Spinal cord (tissue), 9 donors: ENCODE measurements at regions not wholly inside any gene's neighbourhood (a gene's known extent, or its start where the extent isn't known, plus 50 kb on each side); places are given as distances from the start of the nearest gene placed in this dataset.

Source experiments
- DNase-seq, 6 donors: peaks; one replicate each; pipeline versions ENCODE4 v3.0.0 to v3.0.0-alpha.2; 2013 to 2015; ENCODE audit warnings: low spot score in 6 of 6, low read depth in 4 of 6
- H3K27ac ChIP-seq: one replicate; pipeline ENCODE4 v1.5.1; 2013; ENCODE audit warnings: low read depth, low read length, control low read depth
- H3K27me3 ChIP-seq: one replicate; pipeline ENCODE4 v1.6.1; 2013; ENCODE audit warnings: low read length; ENCODE audit not compliant: control insufficient read depth, insufficient read depth
- H3K36me3 ChIP-seq: one replicate; pipeline ENCODE4 v1.6.1; 2013; ENCODE audit warnings: low read length; ENCODE audit not compliant: control insufficient read depth, insufficient read depth
- H3K4me1 ChIP-seq: one replicate; pipeline ENCODE4 v1.6.1; 2013; ENCODE audit warnings: low read length; ENCODE audit not compliant: control insufficient read depth, insufficient read depth
- H3K4me3 ChIP-seq: one replicate; pipeline ENCODE4 v1.5.1; 2013; ENCODE audit warnings: low read depth, low read length, control low read depth
- H3K9me3 ChIP-seq: one replicate; pipeline ENCODE4 v1.6.1; 2013; ENCODE audit warnings: low read length; ENCODE audit not compliant: control insufficient read depth, insufficient read depth
- WGBS: methylation state at CpG from one replicate; pipeline ENCODE4 v1.1.5; 2013; ENCODE audit warnings: missing lambda C conversion rate; ENCODE audit not compliant: insufficient coverage; 5-methylcytosine and 5-hydroxymethylcytosine counted together
- donor health status: healthy.

DNA sequence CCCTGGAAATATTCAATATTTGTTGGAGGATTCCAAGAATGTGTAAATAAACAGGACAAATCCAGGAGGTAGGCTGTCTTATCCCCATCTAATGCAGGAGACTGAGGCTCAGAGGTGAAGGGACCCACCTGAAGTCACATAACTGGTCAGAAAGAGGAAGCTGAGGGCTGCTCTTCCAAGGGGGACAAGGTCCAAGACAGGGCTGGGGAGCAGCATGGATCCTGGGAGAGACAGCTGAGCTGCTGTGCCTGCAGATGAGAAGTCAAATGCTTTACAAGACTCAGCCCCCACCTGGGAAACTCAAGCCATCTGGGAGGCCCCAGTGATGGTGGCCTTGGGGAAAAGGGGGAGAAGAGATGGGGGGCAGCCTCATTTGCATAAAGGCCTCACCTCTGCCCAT, 224.4 kb downstream of the PTPRU start:
- no peak overlapping the region for H3K4me3 ChIP-seq
- no peak for DNase-seq
- no peaks in the 10 kb centered on the region for H3K4me1 ChIP-seq
- H3K27me3 ChIP-seq, result no peaks in the 10 kb centered on the region
- no peaks in the 10 kb centered on the region for H3K36me3 ChIP-seq
- no peak overlapping the region for H3K27ac ChIP-seq
- no peaks in the 10 kb centered on the region for H3K9me3 ChIP-seq

DNA sequence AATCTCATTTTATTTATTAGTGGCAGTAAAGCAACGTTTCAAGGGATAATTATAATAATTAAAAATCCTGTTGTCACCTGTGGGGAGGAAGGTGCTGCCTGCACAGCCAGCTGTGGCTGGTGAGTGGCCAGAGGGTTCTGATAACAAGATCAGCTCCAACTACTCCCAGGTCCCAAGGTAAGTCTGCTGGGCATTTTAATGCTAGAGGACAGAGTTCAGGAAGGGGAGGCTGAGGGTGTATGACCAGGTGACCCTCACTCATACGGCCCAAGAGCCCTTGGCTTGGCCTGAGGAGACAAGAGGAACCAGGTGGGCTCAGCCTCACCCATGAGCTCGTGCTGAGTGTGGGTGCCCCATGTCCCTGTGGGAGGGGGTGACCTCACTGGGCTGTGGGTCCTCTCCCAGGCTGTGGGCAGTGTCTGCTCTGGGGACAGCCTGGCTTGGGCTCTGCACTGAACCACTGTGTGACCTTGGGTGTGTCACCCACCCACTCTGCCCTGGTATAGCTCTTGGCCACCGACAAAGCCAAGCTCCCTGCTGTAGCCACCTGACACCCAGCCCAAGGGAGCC, 223.8 kb downstream of the PTPRU start:
- H3K27me3 ChIP-seq, result no peaks in the 10 kb centered on the region

GRCh38 chr1:29459620-29459945, 223.3 kb downstream of the PTPRU start:
- WGBS, result 81% methylated on average over 3 of the region's 6 CpGs

More for the DNA sequence above, 223.8 kb downstream of the PTPRU start:
- Histone ChIP-seq H3K9me3 (no peaks in the 10 kb centered on the region), H3K27ac (no peak overlapping the region), H3K4me1 (no peaks in the 10 kb centered on the region), H3K4me3 (no peak overlapping the region), H3K36me3 (no peaks in the 10 kb centered on the region)
- WGBS, result 79% methylated on average over 3 of the region's 4 CpGs
- DNase-seq, result no peak

GRCh38 chr1:29458737-29459619, 222.7 kb downstream of the PTPRU start:
- Histone ChIP-seq H3K9me3 (no peaks in the 10 kb centered on the region), H3K36me3 (no peaks in the 10 kb centered on the region), H3K27ac (no peak overlapping the region), H3K27me3 (no peaks in the 10 kb centered on the region), H3K4me3 (no peak overlapping the region), H3K4me1 (no peaks in the 10 kb centered on the region)
- WGBS, result 83% methylated on average over 5 of the region's 8 CpGs
- no peak for DNase-seq

More at GRCh38 chr1:29459620-29459945, 223.3 kb downstream of the PTPRU start:
- Histone ChIP-seq H3K27ac (no peak overlapping the region), H3K36me3 (no peaks in the 10 kb centered on the region), H3K27me3 (no peaks in the 10 kb centered on the region), H3K4me3 (no peak overlapping the region), H3K9me3 (no peaks in the 10 kb centered on the region), H3K4me1 (no peaks in the 10 kb centered on the region)
- no peak for DNase-seq

- Histone ChIP-seq H3K36me3 (no peaks in the 10 kb centered on the region), H3K4me1 (peaks cover 2% of the 10 kb centered on the region), H3K9me3 (no peaks in the 10 kb centered on the region), H3K27me3 (no peaks in the 10 kb centered on the region), H3K4me3 (no peak overlapping the region), H3K27ac (no peak overlapping the region)
- DNase-seq, result no peak
- 58% methylated on average over 5 of the region's 8 CpGs for WGBS
Observed at GRCh38 chr1:29457496-29458368, 221.4 kb downstream of the PTPRU start.

DNA sequence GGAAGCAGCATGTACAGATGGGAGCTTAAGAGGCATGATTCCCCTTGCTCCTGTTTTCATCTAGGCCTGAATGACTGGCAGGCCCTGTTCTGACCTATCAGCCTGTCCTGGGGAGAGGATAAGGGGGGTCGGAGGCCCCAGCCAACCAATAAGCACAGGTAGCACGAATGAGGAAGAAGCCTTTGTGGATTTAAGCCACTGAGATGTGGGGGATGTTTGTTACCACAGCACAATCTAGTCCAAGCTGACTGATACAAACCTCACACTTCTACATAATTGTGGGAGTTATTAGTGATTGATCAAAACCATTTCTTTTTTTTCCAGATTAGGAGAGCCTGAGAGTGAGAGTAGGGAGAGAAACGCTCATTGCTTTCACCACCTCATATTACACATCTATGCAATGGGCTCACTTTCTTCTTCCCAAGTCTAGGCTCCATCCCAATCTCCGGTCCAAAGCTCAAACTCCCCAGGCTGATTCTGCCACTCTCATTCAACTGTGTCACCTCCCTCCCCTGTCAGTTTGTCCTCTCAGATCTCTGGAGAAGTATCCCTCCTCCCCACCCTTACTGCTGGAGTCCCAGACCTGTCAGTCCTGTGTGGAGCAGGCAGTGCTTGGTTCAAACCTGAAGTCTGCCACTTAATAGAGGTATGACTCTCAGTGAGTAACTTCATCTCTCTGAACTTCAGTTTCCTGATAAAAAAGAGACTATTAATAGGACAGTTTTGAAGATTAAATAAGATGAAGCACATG, 220.5 kb downstream of the PTPRU start:
- Histone ChIP-seq H3K27ac (no peak overlapping the region), H3K9me3 (no peaks in the 10 kb centered on the region), H3K36me3 (no peaks in the 10 kb centered on the region), H3K4me3 (no peak overlapping the region), H3K27me3 (no peaks in the 10 kb centered on the region), H3K4me1 (peaks cover 7% of the 10 kb centered on the region)
- no peak for DNase-seq
- 100% methylated on average over 1 of the region's 4 CpGs for WGBS

GRCh38 chr1:29455781-29456180, 219.5 kb downstream of the PTPRU start:
- Histone ChIP-seq H3K9me3 (no peaks in the 10 kb centered on the region), H3K4me1 (peaks cover 7% of the 10 kb centered on the region), H3K4me3 (no peak overlapping the region), H3K27me3 (no peaks in the 10 kb centered on the region), H3K36me3 (no peaks in the 10 kb centered on the region), H3K27ac (no peak overlapping the region)
- DNase-seq, result no peak
- WGBS, result 91% methylated on average over 3 of the region's 5 CpGs

GRCh38 chr1:29454616-29455380, 218.5 kb downstream of the PTPRU start:
- no peak for DNase-seq
- Histone ChIP-seq H3K27ac (no peak overlapping the region), H3K27me3 (no peaks in the 10 kb centered on the region), H3K9me3 (no peaks in the 10 kb centered on the region), H3K4me1 (peaks cover 7% of the 10 kb centered on the region), H3K36me3 (no peaks in the 10 kb centered on the region), H3K4me3 (no peak overlapping the region)
- WGBS, result 77% methylated on average over 13 of the region's 13 CpGs
